ENCODE measurements at regions not wholly inside any gene's neighbourhood (a gene's known extent, or its start where the extent isn't known, plus 50 kb on each side); places are given as distances from the start of the nearest gene placed in this dataset.
"Not testable (repeated sequence)": the region's sequence is repeated elsewhere in the genome, so short reads cannot be mapped to it uniquely, and the experiment has no call there.

- Histone ChIP-seq H3K27ac (replicated peaks) (no peak overlapping the region), H3K36me3 (no peaks in the 10 kb centered on the region), H3K4me3 (no peak overlapping the region), H3K9me3 (replicated peaks) (peaks cover 18% of the 10 kb centered on the region), H3K4me1 (no peaks in the 10 kb centered on the region), H3K27me3 (ENCODE audit: low read depth) (no peaks in the 10 kb centered on the region)
- DNase-seq = no peak
- intact Hi-C loops (cut with micrococcal nuclease) = no loop called here
- TF ChIP-seq CTCF (IDR thresholded peaks at IDR 0.05; ENCODE audit: borderline replicate concordance) = no peak
Measured at GRCh38 chr12:97984436-97984835, 521.8 kb downstream of the RMST start.

- intact Hi-C loops (cut with micrococcal nuclease) = no loop called here
- H3K4me1 ChIP-seq = no peaks in the 10 kb centered on the region
- no peak overlapping the region for H3K4me3 ChIP-seq
- DNase-seq = no peak
- H3K9me3 ChIP-seq (replicated peaks) = peaks cover 18% of the 10 kb centered on the region
- no peaks in the 10 kb centered on the region for H3K36me3 ChIP-seq
- no peak overlapping the region for H3K27ac ChIP-seq (replicated peaks)
- H3K27me3 ChIP-seq (ENCODE audit: low read depth) = no peaks in the 10 kb centered on the region
- TF ChIP-seq CTCF (IDR thresholded peaks at IDR 0.05; ENCODE audit: borderline replicate concordance) = no peak
Measured at GRCh38 chr12:97984974-97985580, 522.5 kb downstream of the RMST start.

GRCh38 chr12:97985834-97986233 is 523.2 kb downstream of the RMST start:
- H3K27ac ChIP-seq (replicated peaks) = no peak overlapping the region
- intact Hi-C loops (cut with micrococcal nuclease) = no loop called here
- no peak overlapping the region for H3K4me3 ChIP-seq
- H3K4me1 ChIP-seq = no peaks in the 10 kb centered on the region
- H3K36me3 ChIP-seq = no peaks in the 10 kb centered on the region
- H3K9me3 ChIP-seq (replicated peaks) = peaks cover 25% of the 10 kb centered on the region
- TF ChIP-seq CTCF (IDR thresholded peaks at IDR 0.05; ENCODE audit: borderline replicate concordance) = no peak
- DNase-seq = no peak
- no peaks in the 10 kb centered on the region for H3K27me3 ChIP-seq (ENCODE audit: low read depth)

GRCh38 chr12:97988588-97988987 is 526.0 kb downstream of the RMST start:
- H3K4me3 ChIP-seq; intact Hi-C loops (cut with micrococcal nuclease); H3K27ac ChIP-seq (replicated peaks); H3K36me3 ChIP-seq; H3K4me1 ChIP-seq; H3K27me3 ChIP-seq (ENCODE audit: low read depth); DNase-seq: not testable (repeated sequence)
- peaks cover 25% of the 10 kb centered on the region for H3K9me3 ChIP-seq (replicated peaks)

GRCh38 chr12:97989366-97989940 is 525.9 kb upstream of the TMPO start:
- Histone ChIP-seq H3K36me3 (no peaks in the 10 kb centered on the region), H3K9me3 (replicated peaks) (peaks cover 25% of the 10 kb centered on the region), H3K27me3 (ENCODE audit: low read depth) (no peaks in the 10 kb centered on the region), H3K4me1 (no peaks in the 10 kb centered on the region), H3K4me3 (no peak overlapping the region), H3K27ac (replicated peaks) (no peak overlapping the region)
- TF ChIP-seq CTCF (IDR thresholded peaks at IDR 0.05; ENCODE audit: borderline replicate concordance) = no peak
- intact Hi-C loops (cut with micrococcal nuclease) = no loop called here
- no peak for DNase-seq

GRCh38 chr12:97994746-97995484 is 520.5 kb upstream of the TMPO start:
- no peaks in the 10 kb centered on the region for H3K27me3 ChIP-seq (ENCODE audit: low read depth)

More at GRCh38 chr12:97994746-97995484, 520.5 kb upstream of the TMPO start:
- Histone ChIP-seq H3K9me3 (replicated peaks) (peaks cover 25% of the 10 kb centered on the region), H3K4me1 (no peaks in the 10 kb centered on the region), H3K4me3 (no peak overlapping the region), H3K36me3 (no peaks in the 10 kb centered on the region), H3K27ac (replicated peaks) (no peak overlapping the region)
- no peak for DNase-seq
- no peak for TF ChIP-seq CTCF (IDR thresholded peaks at IDR 0.05; ENCODE audit: borderline replicate concordance)
- intact Hi-C loops (cut with micrococcal nuclease) = no loop called here

All from left ventricle myocardium inferior (tissue), 1 donor.